ENCODE measurements at regions not wholly inside any gene's neighbourhood (a gene's known extent, or its start where the extent isn't known, plus 50 kb on each side); places are given as distances from the start of the nearest gene placed in this dataset.

- TF ChIP-seq, protein P1, sequence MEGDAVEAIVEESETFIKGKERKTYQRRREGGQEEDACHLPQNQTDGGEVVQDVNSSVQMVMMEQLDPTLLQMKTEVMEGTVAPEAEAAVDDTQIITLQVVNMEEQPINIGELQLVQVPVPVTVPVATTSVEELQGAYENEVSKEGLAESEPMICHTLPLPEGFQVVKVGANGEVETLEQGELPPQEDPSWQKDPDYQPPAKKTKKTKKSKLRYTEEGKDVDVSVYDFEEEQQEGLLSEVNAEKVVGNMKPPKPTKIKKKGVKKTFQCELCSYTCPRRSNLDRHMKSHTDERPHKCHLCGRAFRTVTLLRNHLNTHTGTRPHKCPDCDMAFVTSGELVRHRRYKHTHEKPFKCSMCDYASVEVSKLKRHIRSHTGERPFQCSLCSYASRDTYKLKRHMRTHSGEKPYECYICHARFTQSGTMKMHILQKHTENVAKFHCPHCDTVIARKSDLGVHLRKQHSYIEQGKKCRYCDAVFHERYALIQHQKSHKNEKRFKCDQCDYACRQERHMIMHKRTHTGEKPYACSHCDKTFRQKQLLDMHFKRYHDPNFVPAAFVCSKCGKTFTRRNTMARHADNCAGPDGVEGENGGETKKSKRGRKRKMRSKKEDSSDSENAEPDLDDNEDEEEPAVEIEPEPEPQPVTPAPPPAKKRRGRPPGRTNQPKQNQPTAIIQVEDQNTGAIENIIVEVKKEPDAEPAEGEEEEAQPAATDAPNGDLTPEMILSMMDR (IDR thresholded peaks at IDR 0.05) = no peak
- TF ChIP-seq POLR2A (IDR thresholded peaks at IDR 0.05) = no peak
These were observed 102.8 kb upstream of the NUDT4 start for GRCh38 chr12:93274937-93275336.
